ENCODE measurements at regions not wholly inside any gene's neighbourhood (a gene's known extent, or its start where the extent isn't known, plus 50 kb on each side); places are given as distances from the start of the nearest gene placed in this dataset.

DNA sequence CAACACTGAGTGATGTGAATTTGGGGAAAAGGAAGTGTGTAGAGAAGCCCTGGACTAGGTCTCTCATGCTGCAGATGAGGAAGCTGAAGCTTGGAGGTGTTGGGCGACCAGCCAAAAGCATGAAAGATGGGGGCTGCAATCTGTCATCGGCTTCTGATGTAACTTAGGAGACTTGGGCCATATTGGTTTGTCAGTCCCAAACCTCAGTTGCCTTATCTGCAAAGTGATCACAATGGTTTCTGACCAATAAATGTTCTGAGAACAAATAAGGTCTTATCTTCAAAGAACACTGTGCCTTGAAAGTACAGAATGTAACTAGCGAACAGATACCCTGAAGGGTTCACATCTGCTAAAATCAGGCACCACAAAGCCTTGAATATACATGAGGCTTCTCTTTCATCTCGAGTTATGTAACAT lies 198.4 kb upstream of the NR3C1 start:
- TF ChIP-seq CTCF (IDR thresholded peaks at IDR 0.05; ENCODE audit: insufficient read depth, low read length, poor library complexity, severe bottlenecking) = no peak
- DNase-seq (ENCODE audit: extremely low read depth, insufficient read length) = no peak
- Histone ChIP-seq H3K27me3 (replicated peaks; ENCODE audit: control insufficient read depth, insufficient read depth, low read length) (no peaks in the 10 kb centered on the region), H3K4me3 (replicated peaks; ENCODE audit: low read depth, low read length) (no peak overlapping the region), H3K36me3 (ENCODE audit: control insufficient read depth, insufficient read depth, low read length) (no peaks in the 10 kb centered on the region)

- no peak for TF ChIP-seq CTCF (IDR thresholded peaks at IDR 0.05; ENCODE audit: insufficient read depth, low read length, poor library complexity, severe bottlenecking)
- no peaks in the 10 kb centered on the region for H3K27me3 ChIP-seq (replicated peaks; ENCODE audit: control insufficient read depth, insufficient read depth, low read length)
- no peak overlapping the region for H3K4me3 ChIP-seq (replicated peaks; ENCODE audit: low read depth, low read length)
- H3K36me3 ChIP-seq (ENCODE audit: control insufficient read depth, insufficient read depth, low read length) = no peaks in the 10 kb centered on the region
- no peak for DNase-seq (ENCODE audit: extremely low read depth, insufficient read length)
Measured at GRCh38 chr5:143601357-143601756, 197.9 kb upstream of the NR3C1 start.

DNA sequence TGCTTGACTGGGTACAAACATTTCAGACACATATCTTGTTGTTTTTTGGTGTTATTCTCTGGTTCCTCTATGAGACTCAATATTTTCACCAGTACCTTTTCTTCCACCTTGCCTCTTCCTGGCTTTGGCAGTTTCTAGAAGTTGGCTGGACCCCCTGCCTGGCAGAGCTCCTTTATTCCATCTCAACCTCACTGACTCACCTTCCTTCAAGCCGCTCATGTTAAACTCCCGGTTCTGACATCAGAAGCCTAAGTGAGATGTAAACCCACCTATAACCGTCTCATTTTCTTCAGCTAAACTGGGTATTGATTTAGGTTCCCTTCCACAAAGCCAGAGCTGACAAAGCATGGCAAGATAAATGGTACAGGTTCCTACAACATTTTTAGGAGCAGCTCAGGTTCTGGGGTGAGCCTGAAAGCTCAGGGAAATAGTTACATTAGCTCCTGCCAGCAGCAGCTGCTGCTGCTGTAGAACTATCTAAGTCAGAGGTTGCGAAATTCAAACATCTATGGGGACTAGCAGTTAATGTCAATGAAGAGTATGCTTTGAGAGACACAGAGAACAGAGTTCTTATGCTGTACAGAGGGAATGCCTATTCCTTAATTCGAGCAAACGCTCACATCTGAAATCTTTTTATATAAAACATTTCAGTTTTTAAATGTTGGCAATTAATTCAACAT lies 197.1 kb upstream of the NR3C1 start:
- no peak for TF ChIP-seq CTCF (IDR thresholded peaks at IDR 0.05; ENCODE audit: insufficient read depth, low read length, poor library complexity, severe bottlenecking)
- Histone ChIP-seq H3K4me3 (replicated peaks; ENCODE audit: low read depth, low read length) (no peak overlapping the region), H3K27me3 (replicated peaks; ENCODE audit: control insufficient read depth, insufficient read depth, low read length) (no peaks in the 10 kb centered on the region), H3K36me3 (ENCODE audit: control insufficient read depth, insufficient read depth, low read length) (no peaks in the 10 kb centered on the region)
- DNase-seq (ENCODE audit: extremely low read depth, insufficient read length) = no peak

- no peaks in the 10 kb centered on the region for H3K36me3 ChIP-seq (ENCODE audit: control insufficient read depth, insufficient read depth, low read length)
- no peak for TF ChIP-seq CTCF (IDR thresholded peaks at IDR 0.05; ENCODE audit: insufficient read depth, low read length, poor library complexity, severe bottlenecking)
Measured at GRCh38 chr5:143599474-143599873, 196.0 kb upstream of the NR3C1 start.

GRCh38 chr5:143596824-143597223 lies 193.3 kb upstream of the NR3C1 start:
- Histone ChIP-seq H3K4me3 (replicated peaks; ENCODE audit: low read depth, low read length) (no peak overlapping the region), H3K36me3 (ENCODE audit: control insufficient read depth, insufficient read depth, low read length) (no peaks in the 10 kb centered on the region), H3K27me3 (replicated peaks; ENCODE audit: control insufficient read depth, insufficient read depth, low read length) (no peaks in the 10 kb centered on the region)
- DNase-seq (ENCODE audit: extremely low read depth, insufficient read length) = no peak
- no peak for TF ChIP-seq CTCF (IDR thresholded peaks at IDR 0.05; ENCODE audit: insufficient read depth, low read length, poor library complexity, severe bottlenecking)

More at GRCh38 chr5:143599474-143599873, 196.0 kb upstream of the NR3C1 start:
- H3K27me3 ChIP-seq (replicated peaks; ENCODE audit: control insufficient read depth, insufficient read depth, low read length) = no peaks in the 10 kb centered on the region
- no peak for DNase-seq (ENCODE audit: extremely low read depth, insufficient read length)
- H3K4me3 ChIP-seq (replicated peaks; ENCODE audit: low read depth, low read length) = no peak overlapping the region
